H9 (cell line): ENCODE measurements at regions not wholly inside any gene's neighbourhood (a gene's known extent, or its start where the extent isn't known, plus 50 kb on each side); places are given as distances from the start of the nearest gene placed in this dataset.

Experiments used
- DNase-seq: peaks from one replicate; pipeline ENCODE4 v3.0.0-alpha.2; 2017
- H2AFZ ChIP-seq: one replicate; pipeline ENCODE4 v1.6.1; 2013; ENCODE audit warnings: mild to moderate bottlenecking, low read length, control low read depth, moderate library complexity
- H2AK5ac ChIP-seq: 2 replicates; pipeline ENCODE4 v1.6.1; 2013; ENCODE audit warnings: low read length, control low read depth, mixed read lengths; ENCODE audit not compliant: insufficient read length
- H2BK120ac ChIP-seq: one replicate; pipeline ENCODE4 v1.6.1; 2013; ENCODE audit warnings: low read depth, mild to moderate bottlenecking, low read length, control low read depth, inconsistent platforms; ENCODE audit not compliant: poor library complexity, severe bottlenecking
- H2BK12ac ChIP-seq: 2 replicates; pipeline ENCODE4 v1.6.1; 2013; ENCODE audit warnings: low read length, control low read depth, mixed read lengths, low read depth; ENCODE audit not compliant: insufficient read length
- H2BK15ac ChIP-seq: 2 replicates; pipeline ENCODE4 v1.6.1; 2013; ENCODE audit warnings: low read depth, low read length, control low read depth
- H2BK20ac ChIP-seq: one replicate; pipeline ENCODE4 v1.6.1; 2013; ENCODE audit warnings: low read depth, mild to moderate bottlenecking, low read length, control low read depth, inconsistent platforms; ENCODE audit not compliant: poor library complexity, severe bottlenecking
- H2BK5ac ChIP-seq: 2 replicates; pipeline ENCODE4 v1.6.1; 2013; ENCODE audit warnings: low read length, control low read depth, mixed read lengths; ENCODE audit not compliant: insufficient read length
- H3K14ac ChIP-seq: 2 replicates; pipeline ENCODE4 v1.6.1; 2013; ENCODE audit warnings: low read length, control low read depth; ENCODE audit not compliant: insufficient read depth
- H3K18ac ChIP-seq: 2 replicates; pipeline ENCODE4 v1.6.1; 2013; ENCODE audit warnings: low read depth, mild to moderate bottlenecking, mixed read lengths, low read length, control low read depth; ENCODE audit not compliant: insufficient read length
- H3K23ac ChIP-seq: 2 replicates; pipeline ENCODE4 v1.6.1; 2013; ENCODE audit warnings: low read length, control low read depth, mixed read lengths, low read depth; ENCODE audit not compliant: insufficient read length
- H3K23me2 ChIP-seq: 2 replicates; pipeline ENCODE4 v1.6.1; 2013; ENCODE audit warnings: low read depth, mild to moderate bottlenecking, mixed read lengths, low read length, control low read depth; ENCODE audit not compliant: insufficient read length, poor library complexity, severe bottlenecking
- H3K27ac ChIP-seq: 2 replicates; pipeline ENCODE4 v1.5.1; 2013; ENCODE audit warnings: low read length, control low read depth, mixed read lengths, low read depth; ENCODE audit not compliant: insufficient read length
- H3K27me3 ChIP-seq: 2 replicates; pipeline ENCODE4 v1.6.1; 2013; ENCODE audit warnings: low read length, control low read depth, inconsistent platforms; ENCODE audit not compliant: insufficient read depth
- H3K4ac ChIP-seq: 2 replicates; pipeline ENCODE4 v1.6.1; 2013; ENCODE audit warnings: low read depth, mild to moderate bottlenecking, control low read depth, inconsistent platforms, low read length, moderate library complexity
- H3K4me1 ChIP-seq: 2 replicates; pipeline ENCODE4 v1.6.1; 2013; ENCODE audit warnings: low read length, control low read depth, inconsistent platforms; ENCODE audit not compliant: insufficient read depth
- H3K4me2 ChIP-seq: 2 replicates; pipeline ENCODE4 v1.6.1; 2013; ENCODE audit warnings: low read length, control low read depth, mixed read lengths; ENCODE audit not compliant: insufficient read length, insufficient read depth
- H3K56ac ChIP-seq: 2 replicates; pipeline ENCODE4 v1.6.1; 2013; ENCODE audit warnings: low read depth, mild to moderate bottlenecking, mixed read lengths, low read length, control low read depth; ENCODE audit not compliant: insufficient read length
- H3K79me1 ChIP-seq: 2 replicates; pipeline ENCODE4 v1.6.1; 2013; ENCODE audit warnings: low read depth, mild to moderate bottlenecking, moderate library complexity, low read length, control low read depth, inconsistent platforms; ENCODE audit not compliant: insufficient read depth, poor library complexity, severe bottlenecking
- H3K79me2 ChIP-seq: 2 replicates; pipeline ENCODE4 v1.6.1; 2013; ENCODE audit warnings: low read length, control low read depth, inconsistent platforms; ENCODE audit not compliant: insufficient read depth
- H3K9ac ChIP-seq: 2 replicates; pipeline ENCODE4 v1.6.1; 2013; ENCODE audit warnings: low read length, control low read depth, mixed read lengths; ENCODE audit not compliant: insufficient read length; ENCODE audit errors: extremely low read depth
- H3K9me3 ChIP-seq: one replicate; pipeline ENCODE4 v1.6.1; 2013; ENCODE audit warnings: low read depth, low read length, inconsistent platforms; ENCODE audit not compliant: control insufficient read depth
- H3T11ph ChIP-seq: one replicate; pipeline ENCODE4 v1.6.1; 2013; ENCODE audit warnings: mild to moderate bottlenecking, low read length, control low read depth, inconsistent platforms
- H4K20me1 ChIP-seq: one replicate; pipeline ENCODE4 v1.6.1; 2013; ENCODE audit not compliant: control insufficient read depth, insufficient read length, insufficient read depth
- H4K5ac ChIP-seq: 2 replicates; pipeline ENCODE4 v1.6.1; 2013; ENCODE audit warnings: low read depth, mild to moderate bottlenecking, mixed read lengths, low read length, control low read depth; ENCODE audit not compliant: insufficient read length
- H4K8ac ChIP-seq: replicated peaks from 2 replicates; pipeline ENCODE4 v1.6.1; 2013; ENCODE audit warnings: low read length, control low read depth, mixed read lengths, low read depth; ENCODE audit not compliant: insufficient read length
- H4K91ac ChIP-seq: 2 replicates; pipeline ENCODE4 v1.6.1; 2013; ENCODE audit warnings: low read depth, mild to moderate bottlenecking, moderate library complexity, mixed read lengths, low read length, control low read depth; ENCODE audit not compliant: insufficient read length
- H3K27ac Mint-ChIP-seq, 3 experiments: 2 replicates in 2 of 3; 3 replicates in 1 of 3; pipeline ENCODE4 v1.8.0; 2020 to 2021; ENCODE audit warnings: mixed read lengths in 3 of 3, mild to moderate bottlenecking in 1 of 3, moderate library complexity in 1 of 3
- H3K27me3 Mint-ChIP-seq: 2 replicates; pipeline ENCODE4 v1.8.0; 2021; ENCODE audit warnings: low read depth, mild to moderate bottlenecking, moderate library complexity, mixed read lengths
- H3K36me3 Mint-ChIP-seq, 3 experiments: 2 replicates in 2 of 3; 3 replicates in 1 of 3; pipeline ENCODE4 v1.8.0; 2020 to 2021; ENCODE audit warnings: low read depth in 3 of 3, mixed read lengths in 3 of 3; ENCODE audit not compliant: insufficient read depth in 1 of 3
- H3K4me1 Mint-ChIP-seq, 2 experiments: 2 replicates each; pipeline ENCODE4 v1.8.0; 2020; ENCODE audit warnings: mixed read lengths in 2 of 2
- H3K4me3 Mint-ChIP-seq, 2 experiments: 2 replicates in 1 of 2; 3 replicates in 1 of 2; pipeline ENCODE4 v1.8.0; 2020 to 2021; ENCODE audit warnings: mild to moderate bottlenecking in 2 of 2, mixed read lengths in 2 of 2, moderate library complexity in 1 of 2
- H3K9me3 Mint-ChIP-seq, 2 experiments: 2 replicates in 1 of 2; 3 replicates in 1 of 2; pipeline ENCODE4 v1.8.0; 2020; ENCODE audit warnings: mild to moderate bottlenecking in 2 of 2, mixed read lengths in 2 of 2, moderate library complexity in 1 of 2
- CTCF ChIP-seq: fragments of 200-600 bp; sonication (generic); conservative IDR thresholded peaks from 3 replicates; pipeline ENCODE4 v1.8.0; 2021; ENCODE audit warnings: antibody characterized with exemption, mild to moderate bottlenecking
- WGBS: extraction: QIAGEN DNeasy Blood & Tissue Kit; methylation state at CpG from one replicate; pipeline ENCODE4 v1.1.7; 2013; ENCODE audit warnings: missing lambda C conversion rate, low lambda C conversion rate, mixed read lengths; ENCODE audit not compliant: insufficient read length; ENCODE audit errors: extremely low coverage; 5-methylcytosine and 5-hydroxymethylcytosine counted together

GRCh38 chr3:117799387-117799735, 1089.8 kb downstream of the TUSC7 start:
- Histone ChIP-seq H3K14ac (no peak overlapping the region), H3K4ac (no peak overlapping the region), H3K23me2 (no peaks in the 10 kb centered on the region), H3K4me2 (no peak overlapping the region), H3K4me1 (peaks cover 5% of the 10 kb centered on the region), H3K18ac (no peak overlapping the region), H3K27me3 (no peaks in the 10 kb centered on the region), H3K79me1 (no peaks in the 10 kb centered on the region), H4K91ac (no peak overlapping the region), H3K23ac (no peak overlapping the region), H2BK120ac (no peak overlapping the region), H3K9ac (no peak overlapping the region), H4K5ac (no peak overlapping the region), H2BK15ac (no peak overlapping the region), H2BK12ac (no peak overlapping the region), H3K56ac (no peak overlapping the region), H2AK5ac (no peak overlapping the region), H4K8ac (no peak overlapping the region), H2BK20ac (no peak overlapping the region), H3K79me2 (no peaks in the 10 kb centered on the region), H2AFZ (no peak overlapping the region), H3T11ph (no peak overlapping the region), H2BK5ac (no peak overlapping the region), H3K9me3 (no peaks in the 10 kb centered on the region), H4K20me1 (no peaks in the 10 kb centered on the region), H3K27ac (no peak overlapping the region)
- Mint-ChIP-seq H3K36me3 (no peaks in the 10 kb centered on the region; a peak in 1 of 7 replicates), H3K27me3 (no peaks in the 10 kb centered on the region), H3K4me1 (peaks cover 14 to 15% of the 10 kb centered on the region in 2 experiments), H3K27ac (no peak overlapping the region), H3K9me3 (no peaks in the 10 kb centered on the region), H3K4me3 (no peak overlapping the region)
- no CpG with 5 or more reads among the region's 2 CpGs for whole genome bisulfite sequencing
- TF ChIP-seq CTCF: no peak
- no peak for DNase-seq
